T-helper 1 cell (primary cell): ENCODE measurements at regions not wholly inside any gene's neighbourhood (a gene's known extent, or its start where the extent isn't known, plus 50 kb on each side); places are given as distances from the start of the nearest gene placed in this dataset.

ENCODE experiments used
- DNase-seq, 5 donors: peaks; one replicate each; pipeline ENCODE4 v3.0.0-alpha.2; 2012 to 2020

GRCh38 chr4:141406237-141406636, 185.5 kb downstream of the ZNF330 start:
- no peak for DNase-seq

- no peak for DNase-seq
Observed at GRCh38 chr4:141409556-141409955, 188.9 kb downstream of the ZNF330 start.

- no peak for DNase-seq
Observed at GRCh38 chr4:141410839-141411238, 190.1 kb downstream of the ZNF330 start.

- DNase-seq: no peak
Observed at GRCh38 chr4:141411936-141412335, 191.2 kb downstream of the ZNF330 start.

GRCh38 chr4:141413366-141413765, 192.7 kb downstream of the ZNF330 start:
- DNase-seq: no peak

- no peak for DNase-seq
Observed at GRCh38 chr4:141415651-141416050, 195.0 kb downstream of the ZNF330 start.

- DNase-seq: no peak
Observed at GRCh38 chr4:141416219-141416618, 195.5 kb downstream of the ZNF330 start.

- DNase-seq: no peak
Observed at GRCh38 chr4:141416677-141417363, 196.1 kb downstream of the ZNF330 start.

- DNase-seq: no peak
Observed at GRCh38 chr4:141417387-141417786, 196.7 kb downstream of the ZNF330 start.

- DNase-seq: no peak
Observed at GRCh38 chr4:141425124-141425523, 204.4 kb downstream of the ZNF330 start.

GRCh38 chr4:141427726-141428296, 207.1 kb downstream of the ZNF330 start:
- no peak for DNase-seq

GRCh38 chr4:141429933-141430332, 206.4 kb upstream of the IL15 start:
- DNase-seq: no peak

GRCh38 chr4:141430686-141431085, 205.7 kb upstream of the IL15 start:
- DNase-seq: no peak

GRCh38 chr4:141432000-141432712, 204.2 kb upstream of the IL15 start:
- no peak for DNase-seq

GRCh38 chr4:141435446-141436225, 200.7 kb upstream of the IL15 start:
- no peak for DNase-seq

- DNase-seq: no peak
Observed at GRCh38 chr4:141439223-141439622, 197.2 kb upstream of the IL15 start.

- no peak for DNase-seq
Observed at GRCh38 chr4:141447761-141448160, 188.6 kb upstream of the IL15 start.

GRCh38 chr4:141448490-141448889, 187.9 kb upstream of the IL15 start:
- DNase-seq: no peak

- no peak for DNase-seq
Observed at GRCh38 chr4:141449927-141450326, 186.5 kb upstream of the IL15 start.

- no peak for DNase-seq
Observed at GRCh38 chr4:141455651-141456050, 180.7 kb upstream of the IL15 start.

GRCh38 chr4:141457653-141458052, 178.7 kb upstream of the IL15 start:
- DNase-seq: no peak

- no peak for DNase-seq
Observed at GRCh38 chr4:141458501-141458900, 177.9 kb upstream of the IL15 start.

- no peak for DNase-seq
Observed at GRCh38 chr4:141459020-141459419, 177.4 kb upstream of the IL15 start.
